ENCODE measurements at regions not wholly inside any gene's neighbourhood (a gene's known extent, or its start where the extent isn't known, plus 50 kb on each side); places are given as distances from the start of the nearest gene placed in this dataset.
"Not testable (repeated sequence)": the region's sequence is repeated elsewhere in the genome, so short reads cannot be mapped to it uniquely, and the experiment has no call there.

DNA sequence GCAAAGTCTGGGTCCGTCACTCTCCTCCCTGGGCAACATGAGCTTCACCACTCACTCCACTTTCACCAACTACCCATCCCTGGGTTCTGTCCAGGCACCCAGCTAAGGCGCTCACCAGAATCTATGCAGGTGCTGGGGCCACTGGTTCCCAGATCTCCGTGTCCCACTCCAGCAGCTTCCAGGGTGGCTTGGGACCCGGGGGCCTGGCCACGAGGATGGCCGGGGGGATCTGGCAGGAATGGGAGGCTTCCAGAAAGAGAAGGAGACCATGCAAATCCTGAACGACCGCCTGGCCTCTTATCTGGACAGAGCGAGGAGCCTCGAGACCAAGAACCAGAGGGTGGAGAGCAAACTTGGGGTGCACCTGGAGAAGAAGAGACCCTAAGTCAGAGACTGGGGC is 1611.0 kb upstream of the ACO1 start:
- no peak for DNase-seq

DNA sequence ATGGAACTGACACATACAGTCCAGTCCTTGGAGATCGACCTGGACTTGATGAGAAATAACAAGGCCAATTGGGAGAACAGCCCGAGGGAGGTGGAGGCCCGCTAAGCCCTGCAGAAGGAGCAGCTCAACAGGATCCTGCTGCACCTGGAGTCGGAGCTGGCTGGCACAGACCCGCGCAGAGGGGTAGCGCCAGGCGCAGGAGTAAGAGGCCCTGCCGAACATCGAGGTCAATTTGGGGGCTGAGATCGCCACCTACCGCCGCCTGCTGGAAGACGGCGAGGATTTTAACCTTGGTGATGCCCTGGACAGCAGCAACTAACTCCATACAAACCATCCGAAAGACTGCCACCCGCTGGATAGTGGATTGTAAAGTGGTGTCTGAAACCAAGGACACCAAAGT is 1610.1 kb upstream of the ACO1 start:
- DNase-seq = no peak

DNA sequence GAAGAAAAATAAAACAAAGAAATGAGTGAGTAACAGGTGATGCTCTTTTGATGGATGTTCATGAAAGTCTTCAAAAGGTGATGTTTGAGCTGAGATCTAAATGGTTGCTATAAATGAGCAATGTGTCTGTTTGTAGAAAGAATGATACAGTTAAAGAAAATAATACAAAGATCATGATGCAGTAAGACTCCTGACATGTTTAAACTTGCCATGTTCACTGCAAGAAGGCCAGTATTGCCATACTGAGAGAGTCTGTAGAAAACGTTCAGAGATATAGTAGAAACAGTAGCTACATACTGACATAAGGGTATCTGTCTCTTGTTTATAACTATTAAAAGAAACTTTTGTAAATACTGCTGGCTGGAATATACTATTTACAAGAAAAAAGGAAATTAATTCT is 1609.2 kb upstream of the ACO1 start:
- no peak for DNase-seq

DNA sequence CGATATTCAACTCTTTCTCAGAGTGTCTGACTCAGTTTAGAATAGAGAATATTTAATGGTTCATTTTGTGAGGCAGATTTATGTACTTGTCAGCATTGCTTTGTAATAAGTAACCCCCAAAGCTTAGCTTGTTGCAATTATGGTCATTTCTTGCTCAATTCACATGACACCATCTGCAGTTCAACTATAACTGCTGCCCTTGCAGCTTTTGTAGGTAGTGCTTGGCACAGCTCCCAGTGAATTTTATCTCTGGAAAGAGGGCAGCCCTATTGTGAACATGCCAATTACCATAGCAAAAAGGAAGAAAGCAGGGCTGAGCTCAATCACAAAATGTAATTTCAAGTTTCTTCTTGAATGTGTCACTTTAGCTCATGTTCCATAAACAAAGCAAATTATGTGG is 1587.7 kb upstream of the ACO1 start:
- DNase-seq = no peak

DNA sequence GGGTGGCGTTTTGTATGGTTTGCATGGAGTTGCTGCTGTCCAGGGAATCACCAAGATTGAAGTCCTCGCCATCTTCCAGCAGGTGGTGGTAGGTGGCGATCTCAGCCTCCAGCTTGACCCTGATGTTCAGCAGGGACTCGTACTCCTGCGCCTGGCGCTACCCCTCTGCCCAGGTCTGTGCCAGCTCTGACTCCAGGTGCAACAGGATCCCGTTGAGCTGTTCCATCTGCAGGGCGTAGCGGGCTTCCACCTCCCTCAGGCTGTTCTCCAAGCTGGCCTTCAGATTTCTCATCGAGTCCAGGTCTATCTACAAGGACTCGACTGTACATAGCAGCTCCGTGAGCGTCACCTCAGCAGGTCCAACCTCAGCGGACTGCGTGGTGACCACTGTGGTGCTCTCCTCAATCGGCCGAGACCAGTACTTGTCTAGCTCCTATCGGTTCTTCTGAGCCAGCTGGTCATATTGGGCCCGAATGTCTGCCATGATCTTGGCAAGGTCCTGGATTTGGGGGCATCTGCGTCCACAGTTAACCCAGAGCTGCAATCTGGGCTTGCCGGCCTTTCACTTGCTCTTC is 1584.8 kb upstream of the ACO1 start:
- DNase-seq = no peak

DNA sequence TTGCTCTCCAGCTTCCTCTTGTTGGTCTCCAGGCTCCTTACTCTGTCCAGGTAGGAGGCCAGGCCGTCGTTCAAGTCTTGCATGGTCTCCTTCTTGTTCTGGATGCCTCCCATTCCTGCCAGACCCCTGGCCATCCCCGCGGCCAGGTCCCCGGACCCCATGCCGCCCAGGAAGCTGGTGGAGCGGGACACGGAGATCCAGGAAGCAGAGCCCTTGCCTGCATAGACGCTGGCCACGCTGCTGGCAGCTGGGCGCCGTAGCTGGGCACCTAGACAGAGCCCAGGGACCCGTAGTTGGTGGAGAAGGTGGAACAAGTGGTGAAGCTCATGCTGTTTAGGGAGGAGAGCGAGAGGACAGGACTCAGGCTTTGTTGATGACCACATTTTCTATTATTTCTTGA is 1584.0 kb upstream of the ACO1 start:
- no peak for DNase-seq

DNA sequence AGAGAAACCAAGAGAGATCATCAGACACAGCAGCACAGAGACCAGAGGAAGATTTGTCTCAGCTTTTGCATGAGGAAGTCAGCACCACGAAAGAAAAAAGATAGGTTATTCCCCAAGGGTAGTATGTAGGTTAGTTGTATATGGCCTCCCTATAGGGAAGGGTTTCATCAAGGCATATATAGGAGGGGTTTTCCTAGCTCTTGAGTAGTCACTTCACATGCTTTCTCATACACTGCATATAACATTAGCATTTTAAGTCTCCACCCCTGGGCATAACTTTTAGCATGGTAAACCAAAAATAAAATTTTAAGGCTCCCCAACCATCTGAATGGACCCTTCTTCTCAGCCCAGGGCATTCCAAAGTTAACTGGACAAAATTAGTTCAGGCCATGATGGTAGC is 1571.6 kb upstream of the ACO1 start:
- no peak for DNase-seq

DNA sequence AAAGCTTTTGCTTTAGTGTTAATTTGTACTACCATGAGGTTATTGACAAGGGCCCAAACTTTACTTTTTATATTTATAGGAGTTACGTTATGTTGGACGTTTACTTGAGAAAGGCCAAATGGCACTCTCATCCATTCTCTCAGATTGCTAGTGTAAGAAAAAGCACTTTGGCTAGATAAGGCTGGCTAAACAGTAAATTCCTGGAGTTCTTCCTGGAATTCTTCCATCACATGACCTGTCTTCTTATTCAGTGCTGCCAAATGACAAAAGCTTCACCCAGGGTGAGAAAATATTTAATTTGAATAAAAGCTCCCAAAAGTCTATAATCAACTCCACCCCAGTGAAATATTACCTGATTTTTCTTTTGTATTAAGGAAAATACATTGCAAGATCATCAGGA is 1568.9 kb upstream of the ACO1 start:
- DNase-seq = no peak

DNA sequence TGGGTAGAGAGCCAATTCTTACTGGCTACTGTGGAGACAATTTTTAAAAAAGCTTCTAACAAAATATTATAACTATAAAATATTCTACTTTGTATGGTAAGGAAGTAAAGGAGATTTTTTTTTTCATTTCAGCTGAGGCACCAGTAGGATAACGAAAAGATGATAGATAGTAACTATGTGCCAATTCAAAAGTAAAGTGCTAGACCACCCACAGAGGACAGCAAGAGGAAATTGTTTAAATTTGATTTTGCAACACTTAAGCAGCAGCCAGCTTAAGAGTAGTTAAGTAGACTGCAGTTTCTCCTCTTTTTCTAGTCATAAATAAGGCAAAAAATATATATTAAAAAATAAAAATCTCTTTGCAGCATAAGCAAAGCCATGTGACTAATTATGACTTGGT is 1539.3 kb upstream of the ACO1 start:
- no peak for DNase-seq

DNA sequence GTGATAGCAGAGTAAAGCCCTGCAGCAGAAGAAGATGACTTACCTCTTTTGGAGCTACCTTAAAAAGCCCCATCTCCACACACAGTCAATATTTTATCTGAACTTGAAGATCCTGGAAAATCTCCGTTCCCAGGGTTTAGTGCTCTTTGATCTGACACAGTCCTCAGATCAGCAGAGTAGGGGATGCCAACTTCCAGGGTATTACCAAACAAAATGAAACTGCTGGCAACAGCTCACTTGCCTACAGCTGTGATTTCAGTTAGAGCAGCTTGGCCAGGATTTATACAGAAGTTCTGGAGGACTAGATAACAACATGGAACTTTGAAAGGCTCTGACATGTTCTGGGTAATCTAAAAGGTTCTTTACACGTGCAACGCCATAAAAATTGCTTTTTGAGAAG is 1537.8 kb upstream of the ACO1 start:
- no peak for DNase-seq

DNA sequence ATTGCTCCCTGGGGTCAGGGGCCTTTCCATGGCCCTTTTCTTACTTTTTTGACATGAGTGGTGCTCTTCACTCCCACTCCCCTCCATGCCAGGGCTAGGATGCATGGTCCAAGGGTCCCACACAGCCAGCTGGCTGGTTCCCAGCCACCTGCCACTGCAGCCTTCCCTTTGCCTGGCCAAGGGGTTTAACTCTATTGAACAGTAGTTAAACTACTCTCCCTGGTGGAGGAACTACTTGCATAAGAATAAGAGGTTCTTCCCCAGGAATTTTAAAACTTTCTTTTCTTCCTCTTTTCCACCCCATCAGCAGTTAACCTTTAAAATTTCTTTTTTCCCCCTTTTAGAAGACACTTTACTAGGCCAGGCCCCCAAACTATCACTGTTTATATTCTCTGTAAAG is 1532.8 kb upstream of the ACO1 start:
- no peak for DNase-seq

DNA sequence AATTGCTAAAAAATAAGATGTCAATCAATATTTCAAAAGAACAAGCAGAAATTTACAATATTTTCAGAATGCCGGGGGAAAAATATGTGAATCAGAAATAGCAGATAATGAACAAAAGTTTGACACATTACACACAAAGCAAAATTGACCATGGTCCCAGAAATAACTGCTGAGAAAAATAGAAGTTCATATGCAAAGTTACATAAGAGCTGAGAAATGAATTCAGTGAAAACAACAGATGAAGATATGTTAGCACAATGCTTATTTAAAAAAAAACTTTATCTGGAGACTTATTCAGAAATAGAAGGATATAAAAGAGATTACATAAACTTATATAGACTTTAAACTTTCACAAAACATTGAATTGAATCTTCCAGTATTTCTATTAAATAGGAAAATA is 1483.7 kb upstream of the ACO1 start:
- no peak for DNase-seq

DNA sequence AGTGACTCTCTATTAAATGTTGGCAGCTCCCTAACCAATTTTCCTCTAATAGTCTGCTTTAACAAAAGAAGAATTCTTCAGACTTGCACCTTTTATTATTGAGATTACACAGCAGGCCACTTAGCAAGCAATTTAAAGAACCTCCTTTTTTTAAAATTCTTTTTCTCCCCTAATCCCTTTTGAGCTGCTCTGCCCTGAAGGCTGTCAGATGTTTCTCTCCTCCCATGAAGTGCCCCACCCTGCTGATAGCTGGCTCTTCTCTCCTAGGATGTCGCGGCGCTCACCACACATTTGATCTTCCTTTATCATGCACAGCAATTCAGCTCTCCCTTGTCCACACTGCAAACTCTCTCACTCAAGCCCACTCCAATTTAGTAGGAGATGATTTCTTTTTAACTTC is 1471.1 kb upstream of the ACO1 start:
- DNase-seq = no peak

DNA sequence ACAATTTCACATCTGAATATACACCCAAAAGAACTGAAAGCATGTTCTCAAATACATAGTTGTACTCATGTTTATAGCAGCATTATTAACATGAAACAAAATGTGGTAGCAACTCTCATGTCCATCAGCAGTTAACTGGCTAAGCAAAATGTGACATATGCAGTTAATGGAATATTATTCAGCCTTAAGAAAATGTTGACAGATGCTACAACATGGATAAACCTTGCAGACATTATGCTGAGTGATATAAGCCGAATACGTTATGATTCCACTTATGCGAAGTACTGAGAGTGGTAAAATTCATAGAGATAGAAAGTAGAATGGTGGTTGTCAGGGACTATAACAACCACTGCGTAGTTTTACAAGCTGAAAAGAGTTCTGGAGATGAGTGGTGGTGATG is 1469.0 kb upstream of the ACO1 start:
- no peak for DNase-seq

DNA sequence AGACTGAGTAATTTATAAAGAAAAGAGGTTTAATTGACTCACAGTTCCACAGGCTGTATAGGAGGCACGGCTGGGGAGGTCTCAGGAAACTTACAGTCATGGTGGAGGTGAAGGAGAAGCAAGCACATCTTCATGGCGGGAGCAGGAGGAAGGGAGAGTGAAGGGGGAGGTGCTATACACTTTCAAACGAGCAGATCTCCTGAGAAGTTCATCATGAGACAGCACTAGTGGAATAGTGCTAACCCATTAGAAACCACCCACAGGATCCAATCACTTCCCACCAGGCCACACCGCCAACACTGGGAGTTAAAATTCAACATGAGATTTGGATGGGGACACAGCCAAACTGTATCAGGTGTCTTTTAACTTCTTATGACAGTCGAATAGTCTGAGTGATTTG is 1459.3 kb upstream of the ACO1 start:
- DNase-seq = no peak

DNA sequence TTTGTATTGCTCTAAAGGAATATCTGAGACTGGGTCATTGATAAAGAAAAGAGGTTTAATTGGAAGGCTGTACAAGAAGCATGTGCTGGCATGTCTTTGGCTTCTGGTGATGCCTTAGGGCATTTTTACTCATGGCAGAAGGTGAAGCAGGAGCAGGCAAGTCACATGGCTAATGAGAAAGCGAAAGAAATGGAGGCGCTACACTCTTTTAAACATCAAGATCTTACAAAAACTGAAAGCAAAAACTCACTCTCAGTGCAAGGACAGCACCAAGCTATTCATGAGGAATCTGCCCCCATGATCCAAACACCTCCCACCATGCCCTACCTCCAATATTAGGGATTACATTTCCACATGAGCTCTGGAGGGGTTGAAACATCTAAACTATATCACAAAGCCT is 1458.8 kb upstream of the ACO1 start:
- no peak for DNase-seq

DNA sequence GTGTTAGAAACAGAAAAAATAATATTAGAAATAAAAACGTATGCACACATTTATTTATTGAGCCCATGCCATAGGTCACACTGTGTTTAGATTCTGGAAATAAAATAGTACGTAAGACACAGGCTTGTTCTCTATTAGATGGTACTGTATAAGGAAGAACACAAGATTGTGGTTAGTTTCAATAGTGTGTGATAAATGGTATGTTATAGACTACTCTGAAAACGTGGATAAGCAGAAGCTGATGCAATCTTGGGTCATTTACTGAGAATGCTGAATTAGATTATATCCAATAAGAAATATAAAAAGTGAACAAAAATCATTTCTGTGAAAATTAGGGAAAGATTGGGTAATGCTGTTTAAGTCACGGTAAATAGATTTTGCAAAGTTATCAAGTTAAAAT is 1456.4 kb upstream of the ACO1 start:
- no peak for DNase-seq

DNA sequence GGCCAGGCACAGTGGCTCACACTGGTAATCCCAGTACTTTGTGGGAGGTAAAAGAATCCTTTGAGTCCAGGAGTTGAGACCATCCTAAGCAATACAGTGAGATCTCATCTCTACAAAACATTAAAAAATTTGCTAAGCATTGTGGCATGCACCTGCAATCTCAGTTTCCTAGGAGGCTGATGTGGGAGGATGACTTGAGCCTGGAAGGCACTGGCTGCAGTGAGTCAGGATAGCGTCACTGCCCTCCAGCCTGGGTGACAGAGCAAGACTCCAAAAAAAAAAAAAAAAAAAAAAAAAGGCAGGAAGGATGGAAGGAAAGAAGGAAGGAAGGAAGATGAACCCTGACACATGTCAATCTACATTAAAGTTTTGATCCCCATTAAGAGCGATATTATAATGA is 1452.2 kb upstream of the ACO1 start:
- peak; percentile 30 to 54 for DNase-seq

DNA sequence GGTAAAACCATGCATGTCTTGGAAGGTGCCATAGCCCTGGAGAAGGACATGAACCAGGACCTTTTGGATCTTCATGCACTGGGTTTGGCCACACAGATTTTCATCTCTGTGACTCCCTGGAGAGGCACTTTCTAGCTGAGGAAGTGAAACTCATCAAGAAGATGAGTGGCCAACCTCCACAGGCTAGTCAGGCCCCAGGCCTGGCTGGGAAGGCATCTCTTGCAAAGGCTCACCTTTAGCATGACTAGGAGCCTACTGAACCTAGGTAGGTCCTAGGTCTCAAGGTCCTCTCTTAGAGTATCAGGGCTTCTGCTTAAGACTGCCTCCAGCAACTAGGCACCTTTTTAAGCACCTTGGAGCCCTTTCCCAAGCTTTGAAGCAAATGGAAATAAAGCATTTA is 1448.7 kb upstream of the ACO1 start:
- DNase-seq = no peak

DNA sequence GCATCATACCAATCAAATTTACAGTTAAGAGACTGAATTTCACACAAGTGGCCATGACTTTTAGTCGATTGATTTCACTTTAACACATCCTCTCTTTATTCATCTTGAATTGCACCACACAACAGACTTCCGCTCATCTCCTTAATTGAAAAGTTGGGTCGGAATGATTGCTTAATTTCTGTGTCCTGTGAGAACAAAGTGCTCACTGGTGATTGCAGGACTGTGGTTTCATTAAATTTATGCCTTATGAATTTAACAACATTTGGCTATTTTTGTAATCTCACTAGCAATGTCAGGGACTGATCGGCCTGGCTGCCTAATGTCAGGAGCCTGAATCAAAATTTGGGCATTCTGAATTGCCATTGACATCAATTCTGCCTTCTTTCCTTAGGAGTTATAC is 1447.3 kb upstream of the ACO1 start:
- DNase-seq = no peak

DNA sequence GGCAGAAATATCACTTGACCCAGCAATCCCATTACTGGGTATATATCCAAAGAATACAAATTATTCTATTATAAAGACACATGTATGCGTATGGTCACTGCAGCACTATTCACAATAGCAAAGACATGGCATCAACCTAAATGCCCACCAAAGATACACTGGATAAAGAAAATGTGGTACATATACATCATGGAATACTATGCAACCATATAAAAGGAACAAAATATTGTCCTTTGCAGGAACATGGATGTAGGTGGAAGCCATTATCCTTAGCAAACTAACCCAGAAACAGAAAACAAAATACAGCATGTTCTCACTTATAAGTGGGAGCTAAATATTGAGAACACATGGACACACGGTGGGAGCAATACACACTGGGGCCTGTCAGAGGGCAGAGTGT is 1441.6 kb upstream of the ACO1 start:
- DNase-seq = not testable (repeated sequence)

DNA sequence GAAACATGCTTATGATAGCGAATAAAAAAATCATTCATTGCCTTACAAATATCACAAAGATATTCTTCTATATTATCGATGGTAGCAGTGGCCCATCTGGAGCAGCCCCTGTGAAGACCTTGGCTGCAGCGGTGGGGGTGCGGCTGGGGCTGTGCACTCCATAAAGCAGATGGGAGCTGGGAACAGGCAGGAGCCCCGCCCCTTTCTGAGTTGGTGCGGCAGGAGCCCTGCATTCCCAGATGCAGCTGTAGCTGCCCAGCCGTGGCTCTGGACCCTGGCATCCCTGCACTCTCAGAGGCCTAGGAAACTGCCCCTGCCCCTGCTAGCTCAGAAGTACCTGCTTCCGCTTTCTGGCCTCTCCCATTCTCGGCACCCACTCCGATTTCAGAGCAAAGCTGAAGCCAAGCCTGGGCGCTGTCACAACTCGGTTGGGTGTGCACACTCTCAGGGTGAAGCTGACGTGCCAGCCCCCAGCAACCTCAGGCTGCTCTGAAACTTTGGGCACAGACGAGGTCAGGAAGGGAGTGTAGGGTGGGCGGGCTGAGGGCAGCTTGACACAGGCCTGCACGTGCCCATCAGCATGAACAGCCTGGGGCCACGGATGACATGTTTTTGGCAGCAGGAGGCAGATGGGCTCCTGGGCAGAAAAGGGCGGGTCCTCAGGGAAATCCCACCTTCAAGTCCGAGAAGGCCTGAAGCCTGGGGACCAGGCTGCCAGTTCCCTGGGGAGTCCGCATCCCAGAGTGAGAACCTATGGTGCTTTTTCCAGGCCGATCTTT is 1440.8 kb upstream of the ACO1 start:
- no peak for DNase-seq

DNA sequence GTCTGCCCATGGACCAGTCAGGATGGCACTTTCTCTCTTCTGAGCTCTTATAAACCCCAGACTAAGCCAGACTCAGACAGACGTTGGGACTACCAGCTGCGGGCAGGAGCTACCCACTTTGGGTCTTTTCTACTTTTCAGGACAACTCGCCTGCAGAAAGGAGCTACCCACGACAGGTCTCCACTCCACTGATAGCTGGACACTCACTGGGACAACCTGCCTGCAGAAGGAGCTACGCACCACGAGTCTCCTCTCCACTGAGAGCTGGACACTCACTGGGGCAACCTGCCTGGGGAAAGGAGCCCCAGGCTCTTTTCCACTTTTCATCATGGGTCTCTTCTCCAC is 1440.2 kb upstream of the ACO1 start:
- no peak for DNase-seq

DNA sequence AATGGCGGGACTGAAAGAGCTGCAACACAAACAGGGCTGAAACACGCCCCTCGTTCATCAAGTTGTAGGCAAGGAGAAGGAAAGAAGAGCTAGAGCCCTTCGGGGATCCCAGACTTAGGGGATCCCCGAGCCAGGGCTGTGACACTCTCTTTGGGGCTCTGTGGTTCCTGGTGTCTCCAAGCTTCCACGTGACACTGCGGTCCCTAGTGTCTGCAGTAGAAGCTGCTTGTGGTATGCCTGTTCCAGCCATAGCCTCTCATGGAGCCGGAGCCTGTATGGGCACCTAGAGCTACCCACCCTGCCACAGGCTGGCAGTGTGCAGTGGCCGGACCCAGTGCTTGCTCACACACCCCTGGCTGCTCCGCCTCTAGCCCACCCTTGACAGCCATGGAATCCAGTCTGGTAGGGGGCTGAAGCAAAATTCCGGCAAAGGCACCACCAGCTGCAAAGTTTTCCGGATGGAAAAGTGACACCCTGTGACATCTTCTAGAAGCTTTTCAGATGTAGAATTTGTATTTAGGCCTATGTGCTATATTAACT is 1439.6 kb upstream of the ACO1 start:
- DNase-seq = no peak

DNA sequence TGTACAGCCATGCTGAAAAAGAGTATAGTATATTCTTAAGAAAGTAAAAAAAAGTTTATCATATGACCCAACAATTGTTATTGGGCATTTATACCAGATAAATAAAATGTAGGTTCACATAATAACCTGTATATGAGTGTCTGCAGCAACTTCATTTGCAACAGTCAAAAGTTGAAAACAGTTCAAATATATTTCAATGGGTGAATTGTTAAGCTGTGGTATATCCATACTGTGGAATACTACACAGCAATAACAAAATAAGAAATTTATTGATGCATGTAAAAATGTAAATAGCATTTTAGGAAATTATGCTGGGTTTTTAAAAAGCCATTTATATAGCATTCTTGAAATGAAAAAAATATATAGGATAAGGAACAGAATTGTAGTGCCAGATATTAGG is 1420.1 kb upstream of the ACO1 start:
- no peak for DNase-seq

Data from SW 1271 (cell line).